Liver (tissue), 3 donors: ENCODE measurements at regions not wholly inside any gene's neighbourhood (a gene's known extent, or its start where the extent isn't known, plus 50 kb on each side); places are given as distances from the start of the nearest gene placed in this dataset.

Experiments used
- CTCF ChIP-seq: fragments of 150-350 bp; IDR thresholded peaks from 2 replicates; pipeline ENCODE4 v1.5.1; 2017; ENCODE audit warnings: improper control_type of control experiment, low read depth, low read length; ENCODE audit not compliant: missing input control
- HNF4G ChIP-seq: IDR thresholded peaks from 2 replicates; pipeline ENCODE4 v1.6.1; 2016; ENCODE audit warnings: antibody characterized with exemption
- JUND ChIP-seq, 2 donors: IDR thresholded peaks; 2 replicates each; pipeline ENCODE4 v1.6.1; 2016; ENCODE audit warnings: antibody characterized with exemption in 2 of 2
- MAX ChIP-seq: IDR thresholded peaks from 2 replicates; pipeline ENCODE4 v1.6.1; 2016; ENCODE audit warnings: antibody characterized with exemption
- RAD21 ChIP-seq, 2 donors: IDR thresholded peaks; 2 replicates each; pipeline ENCODE4 v1.6.1; 2016; ENCODE audit warnings: antibody characterized with exemption in 2 of 2, mild to moderate bottlenecking in 2 of 2
- REST ChIP-seq: IDR thresholded peaks from 2 replicates; pipeline ENCODE4 v1.6.1; 2016; ENCODE audit warnings: antibody characterized with exemption, mild to moderate bottlenecking
- SP1 ChIP-seq: IDR thresholded peaks from 2 replicates; pipeline ENCODE4 v1.6.1; 2018; ENCODE audit warnings: antibody characterized with exemption, mild to moderate bottlenecking
- TAF1 ChIP-seq: conservative IDR thresholded peaks from 2 replicates; pipeline ENCODE4 v1.6.1; 2016; ENCODE audit warnings: antibody characterized with exemption, mild to moderate bottlenecking
- donor health status: healthy.
- donor health status: healthy.

DNA sequence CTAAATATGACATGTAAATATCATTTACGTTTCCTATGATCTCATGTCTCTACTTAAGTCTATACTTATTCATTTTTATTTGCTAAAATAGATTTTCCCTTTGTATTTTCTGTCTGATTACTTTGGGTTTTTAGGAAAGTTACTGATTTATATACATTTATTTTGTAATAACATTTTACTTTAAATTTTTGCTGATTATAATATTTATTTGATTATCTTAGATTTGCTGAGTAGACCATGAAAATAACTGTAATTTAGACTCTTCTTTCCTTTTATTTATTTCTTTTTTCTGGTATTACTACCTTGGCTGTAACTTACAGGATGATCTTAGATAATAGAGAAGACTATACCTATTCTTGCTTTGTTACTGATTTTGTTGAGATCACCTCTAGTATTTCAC, 159.9 kb upstream of the POGK start:
- TF ChIP-seq CTCF (no peak), TAF1 (no peak), SP1 (no peak), RAD21 (IDR thresholded peaks at IDR 0.05) (no peak), MAX (no peak), HNF4G (no peak), REST (no peak), JUND (IDR thresholded peaks at IDR 0.05) (no peak)
